ENCODE measurements at regions not wholly inside any gene's neighbourhood (a gene's known extent, or its start where the extent isn't known, plus 50 kb on each side); places are given as distances from the start of the nearest gene placed in this dataset.
"Not testable (repeated sequence)": the region's sequence is repeated elsewhere in the genome, so short reads cannot be mapped to it uniquely, and the experiment has no call there.

DNA sequence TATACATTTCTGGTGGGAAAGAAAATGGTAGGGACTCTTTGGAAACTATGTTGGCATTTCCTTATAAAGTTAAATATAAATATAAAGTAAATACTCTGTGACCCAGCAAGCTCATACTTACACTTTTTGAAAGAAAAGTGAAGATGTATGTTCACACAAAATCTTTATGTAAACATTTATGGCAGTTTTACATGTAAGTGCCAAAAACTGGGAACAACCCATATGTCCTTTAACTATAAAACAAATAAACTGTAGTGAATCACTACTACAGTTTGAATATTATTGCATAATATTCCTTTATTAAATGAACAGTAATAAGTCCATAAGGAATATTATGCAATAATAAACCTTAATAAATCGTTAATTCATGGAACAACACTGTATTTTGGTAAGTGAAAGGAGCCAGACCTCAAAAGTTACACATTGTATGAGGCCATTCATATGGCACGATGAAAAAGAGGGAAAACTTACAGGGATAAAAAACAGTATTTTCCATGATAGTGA is 1660.3 kb upstream of the LRRTM3 start:
- no peak overlapping the region for H3K4me3 ChIP-seq
- Mint-ChIP-seq H3K36me3 (no peaks in the 10 kb centered on the region), H3K27me3 (ENCODE audit: insufficient read depth, low read depth) (no peaks in the 10 kb centered on the region), H3K4me3 (no peak overlapping the region), H3K27ac (no peak overlapping the region), H3K9me3 (no peaks in the 10 kb centered on the region), H3K4me1 (no peaks in the 10 kb centered on the region)
- H3F3A ChIP-seq (ENCODE audit: low read depth), result no peaks in the 10 kb centered on the region
- no peak overlapping the region for H3K4me2 ChIP-seq
- no peak overlapping the region for H2AFZ ChIP-seq (replicated peaks)
- no peak overlapping the region for H3K27ac ChIP-seq
- TF ChIP-seq EZH2phosphoT487 (IDR thresholded peaks at IDR 0.05), result no peak
- TF ChIP-seq, protein P1, sequence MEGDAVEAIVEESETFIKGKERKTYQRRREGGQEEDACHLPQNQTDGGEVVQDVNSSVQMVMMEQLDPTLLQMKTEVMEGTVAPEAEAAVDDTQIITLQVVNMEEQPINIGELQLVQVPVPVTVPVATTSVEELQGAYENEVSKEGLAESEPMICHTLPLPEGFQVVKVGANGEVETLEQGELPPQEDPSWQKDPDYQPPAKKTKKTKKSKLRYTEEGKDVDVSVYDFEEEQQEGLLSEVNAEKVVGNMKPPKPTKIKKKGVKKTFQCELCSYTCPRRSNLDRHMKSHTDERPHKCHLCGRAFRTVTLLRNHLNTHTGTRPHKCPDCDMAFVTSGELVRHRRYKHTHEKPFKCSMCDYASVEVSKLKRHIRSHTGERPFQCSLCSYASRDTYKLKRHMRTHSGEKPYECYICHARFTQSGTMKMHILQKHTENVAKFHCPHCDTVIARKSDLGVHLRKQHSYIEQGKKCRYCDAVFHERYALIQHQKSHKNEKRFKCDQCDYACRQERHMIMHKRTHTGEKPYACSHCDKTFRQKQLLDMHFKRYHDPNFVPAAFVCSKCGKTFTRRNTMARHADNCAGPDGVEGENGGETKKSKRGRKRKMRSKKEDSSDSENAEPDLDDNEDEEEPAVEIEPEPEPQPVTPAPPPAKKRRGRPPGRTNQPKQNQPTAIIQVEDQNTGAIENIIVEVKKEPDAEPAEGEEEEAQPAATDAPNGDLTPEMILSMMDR (IDR thresholded peaks at IDR 0.05), result no peak
- no peak for TF ChIP-seq EZH2 (IDR thresholded peaks at IDR 0.05)
- no peak for DNase-seq (ENCODE audit: low spot score)
- no peak overlapping the region for H3K9ac ChIP-seq
- no peaks in the 10 kb centered on the region for H3K36me3 ChIP-seq
- no peaks in the 10 kb centered on the region for H3K79me2 ChIP-seq (ENCODE audit: low read depth)
- no peaks in the 10 kb centered on the region for H4K20me1 ChIP-seq (ENCODE audit: low read depth)
- H3K27me3 ChIP-seq, result peaks cover 5% of the 10 kb centered on the region
- no peaks in the 10 kb centered on the region for H3K9me3 ChIP-seq (ENCODE audit: low read depth)
- H3K4me1 ChIP-seq, result no peaks in the 10 kb centered on the region

DNA sequence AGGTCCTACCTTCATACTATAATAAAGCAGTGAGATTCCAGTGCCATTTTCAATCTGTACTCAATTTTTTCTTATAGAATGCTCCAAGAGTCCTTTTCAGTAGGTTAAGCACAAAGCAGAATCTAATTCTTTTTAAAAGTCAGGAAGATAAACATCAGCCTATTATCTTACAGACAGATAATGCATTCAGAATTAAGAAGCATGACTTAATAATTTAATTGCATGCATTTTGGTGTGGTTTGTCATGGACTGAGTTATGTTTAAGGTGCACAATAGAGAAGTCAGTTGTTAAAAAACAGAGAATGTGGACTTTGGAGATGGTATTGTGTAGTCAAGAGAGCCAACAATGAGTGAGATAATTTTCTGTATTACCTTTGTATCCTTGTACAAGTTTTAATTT is 1656.3 kb upstream of the LRRTM3 start:
- H3K9me3 Mint-ChIP-seq; H3K36me3 ChIP-seq; H3K4me2 ChIP-seq; H3K4me1 Mint-ChIP-seq; H3K36me3 Mint-ChIP-seq; H3K27ac ChIP-seq; H3K4me3 ChIP-seq; H3K79me2 ChIP-seq (ENCODE audit: low read depth); H3K9me3 ChIP-seq (ENCODE audit: low read depth); H4K20me1 ChIP-seq (ENCODE audit: low read depth); H3K27ac Mint-ChIP-seq; H3K27me3 Mint-ChIP-seq (ENCODE audit: insufficient read depth, low read depth); H3K9ac ChIP-seq; DNase-seq (ENCODE audit: low spot score); H3K4me3 Mint-ChIP-seq; H2AFZ ChIP-seq (replicated peaks): not testable (repeated sequence)
- peaks cover 15% of the 10 kb centered on the region for H3F3A ChIP-seq (ENCODE audit: low read depth)
- H3K27me3 ChIP-seq, result peaks cover 25% of the 10 kb centered on the region
- peaks cover 11% of the 10 kb centered on the region for H3K4me1 ChIP-seq

GRCh38 chr10:65270969-65271368 is 1654.9 kb upstream of the LRRTM3 start:
- Mint-ChIP-seq H3K27me3 (ENCODE audit: insufficient read depth, low read depth) (no peaks in the 10 kb centered on the region), H3K4me1 (no peaks in the 10 kb centered on the region), H3K27ac (no peak overlapping the region), H3K36me3 (no peaks in the 10 kb centered on the region), H3K4me3 (no peak overlapping the region), H3K9me3 (peaks cover 2% of the 10 kb centered on the region)
- H3K4me2 ChIP-seq, result no peak overlapping the region
- H3F3A ChIP-seq (ENCODE audit: low read depth), result peaks cover 15% of the 10 kb centered on the region
- H3K79me2 ChIP-seq (ENCODE audit: low read depth), result no peaks in the 10 kb centered on the region
- no peak overlapping the region for H2AFZ ChIP-seq (replicated peaks)
- H4K20me1 ChIP-seq (ENCODE audit: low read depth), result no peaks in the 10 kb centered on the region
- H3K36me3 ChIP-seq, result no peaks in the 10 kb centered on the region
- peaks cover 11% of the 10 kb centered on the region for H3K4me1 ChIP-seq
- no peaks in the 10 kb centered on the region for H3K9me3 ChIP-seq (ENCODE audit: low read depth)
- no peak for DNase-seq (ENCODE audit: low spot score)
- H3K27ac ChIP-seq, result no peak overlapping the region
- no peak overlapping the region for H3K4me3 ChIP-seq
- H3K9ac ChIP-seq, result no peak overlapping the region
- TF ChIP-seq EZH2phosphoT487 (IDR thresholded peaks at IDR 0.05), result no peak
- TF ChIP-seq EZH2 (IDR thresholded peaks at IDR 0.05), result no peak
- TF ChIP-seq, protein P1 (IDR thresholded peaks at IDR 0.05), result no peak
- peaks cover 25% of the 10 kb centered on the region for H3K27me3 ChIP-seq

DNA sequence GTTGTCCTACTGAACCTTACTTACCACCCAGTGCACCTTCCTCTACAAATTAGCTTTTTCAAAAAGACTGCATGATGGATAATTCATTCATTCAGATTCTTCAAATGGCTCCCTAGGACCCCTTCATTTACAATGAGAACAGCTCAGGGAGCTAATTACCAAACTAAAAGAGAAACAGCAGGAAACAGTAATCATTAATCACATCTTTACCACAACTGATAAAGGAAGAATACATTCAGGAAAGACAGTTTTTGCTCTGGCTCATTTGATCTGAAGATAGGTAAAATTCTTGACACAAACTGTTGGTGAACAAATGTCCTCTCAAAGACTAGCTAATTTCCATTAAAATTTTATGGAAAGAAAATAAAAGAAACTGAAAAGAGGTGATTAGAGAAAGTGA is 1652.7 kb upstream of the LRRTM3 start:
- Mint-ChIP-seq H3K27me3 (ENCODE audit: insufficient read depth, low read depth) (no peaks in the 10 kb centered on the region), H3K4me3 (no peak overlapping the region), H3K27ac (no peak overlapping the region), H3K36me3 (no peaks in the 10 kb centered on the region), H3K9me3 (peaks cover 2% of the 10 kb centered on the region), H3K4me1 (no peaks in the 10 kb centered on the region)
- TF ChIP-seq, protein P1 (IDR thresholded peaks at IDR 0.05), result no peak
- TF ChIP-seq EZH2 (IDR thresholded peaks at IDR 0.05) (no peak), EZH2phosphoT487 (IDR thresholded peaks at IDR 0.05) (peak; percentile 98)
- no peak overlapping the region for H2AFZ ChIP-seq (replicated peaks)
- H3K27me3 ChIP-seq, result peaks cover 25% of the 10 kb centered on the region
- H3K36me3 ChIP-seq, result no peaks in the 10 kb centered on the region
- H3K27ac ChIP-seq, result no peak overlapping the region
- no peak overlapping the region for H3K4me3 ChIP-seq
- no peak overlapping the region for H3K9ac ChIP-seq
- peak; percentile 56 for DNase-seq (ENCODE audit: low spot score)
- H3K9me3 ChIP-seq (ENCODE audit: low read depth), result no peaks in the 10 kb centered on the region
- no peaks in the 10 kb centered on the region for H3K79me2 ChIP-seq (ENCODE audit: low read depth)
- peaks cover 15% of the 10 kb centered on the region for H3F3A ChIP-seq (ENCODE audit: low read depth)
- peaks cover 11% of the 10 kb centered on the region for H3K4me1 ChIP-seq
- H3K4me2 ChIP-seq, result peak overlapping the region; percentile 37
- H4K20me1 ChIP-seq (ENCODE audit: low read depth), result no peaks in the 10 kb centered on the region

All from neural progenitor cell (in vitro differentiated cells).